ENCODE measurements at regions not wholly inside any gene's neighbourhood (a gene's known extent, or its start where the extent isn't known, plus 50 kb on each side); places are given as distances from the start of the nearest gene placed in this dataset.

- DNase-seq (ENCODE audit: low spot score) = no peak
- TF ChIP-seq CTCF (IDR thresholded peaks at IDR 0.05; ENCODE audit: unreplicated experiment) = no peak
- Mint-ChIP-seq H3K36me3 (ENCODE audit: low read depth, unreplicated experiment) (no peaks in the 10 kb centered on the region), H3K27me3 (ENCODE audit: unreplicated experiment) (peaks cover 1% of the 10 kb centered on the region), H3K4me3 (ENCODE audit: unreplicated experiment) (no peak overlapping the region), H3K9me3 (ENCODE audit: unreplicated experiment) (no peaks in the 10 kb centered on the region), H3K4me1 (ENCODE audit: unreplicated experiment) (no peaks in the 10 kb centered on the region), H3K27ac (ENCODE audit: unreplicated experiment) (no peak overlapping the region)
These were observed 504.1 kb upstream of the CDIN1 start for GRCh38 chr15:36075333-36075732.

GRCh38 chr15:36079021-36079420 is 500.4 kb upstream of the CDIN1 start:
- TF ChIP-seq CTCF (IDR thresholded peaks at IDR 0.05; ENCODE audit: unreplicated experiment) = no peak
- H3K27me3 Mint-ChIP-seq (ENCODE audit: unreplicated experiment) = peaks cover 1% of the 10 kb centered on the region
- H3K27ac Mint-ChIP-seq (ENCODE audit: unreplicated experiment) = no peak overlapping the region
- no peak for DNase-seq (ENCODE audit: low spot score)
- no peaks in the 10 kb centered on the region for H3K36me3 Mint-ChIP-seq (ENCODE audit: low read depth, unreplicated experiment)
- H3K4me1 Mint-ChIP-seq (ENCODE audit: unreplicated experiment) = no peaks in the 10 kb centered on the region
- H3K4me3 Mint-ChIP-seq (ENCODE audit: unreplicated experiment) = no peak overlapping the region
- no peaks in the 10 kb centered on the region for H3K9me3 Mint-ChIP-seq (ENCODE audit: unreplicated experiment)

GRCh38 chr15:36080759-36081158 is 498.7 kb upstream of the CDIN1 start:
- no peaks in the 10 kb centered on the region for H3K4me1 Mint-ChIP-seq (ENCODE audit: unreplicated experiment)
- peaks cover 1% of the 10 kb centered on the region for H3K27me3 Mint-ChIP-seq (ENCODE audit: unreplicated experiment)
- H3K4me3 Mint-ChIP-seq (ENCODE audit: unreplicated experiment) = no peak overlapping the region
- no peak for TF ChIP-seq CTCF (IDR thresholded peaks at IDR 0.05; ENCODE audit: unreplicated experiment)
- H3K9me3 Mint-ChIP-seq (ENCODE audit: unreplicated experiment) = no peaks in the 10 kb centered on the region
- no peaks in the 10 kb centered on the region for H3K36me3 Mint-ChIP-seq (ENCODE audit: low read depth, unreplicated experiment)
- H3K27ac Mint-ChIP-seq (ENCODE audit: unreplicated experiment) = no peak overlapping the region
- no peak for DNase-seq (ENCODE audit: low spot score)

GRCh38 chr15:36090286-36090946 is 489.0 kb upstream of the CDIN1 start:
- Mint-ChIP-seq H3K27ac (ENCODE audit: unreplicated experiment) (no peak overlapping the region), H3K36me3 (ENCODE audit: low read depth, unreplicated experiment) (no peaks in the 10 kb centered on the region), H3K9me3 (ENCODE audit: unreplicated experiment) (no peaks in the 10 kb centered on the region), H3K4me1 (ENCODE audit: unreplicated experiment) (no peaks in the 10 kb centered on the region), H3K27me3 (ENCODE audit: unreplicated experiment) (no peaks in the 10 kb centered on the region), H3K4me3 (ENCODE audit: unreplicated experiment) (no peak overlapping the region)
- no peak for TF ChIP-seq CTCF (IDR thresholded peaks at IDR 0.05; ENCODE audit: unreplicated experiment)
- no peak for DNase-seq (ENCODE audit: low spot score)

- no peak overlapping the region for H3K27ac Mint-ChIP-seq (ENCODE audit: unreplicated experiment)
- H3K36me3 Mint-ChIP-seq (ENCODE audit: low read depth, unreplicated experiment) = no peaks in the 10 kb centered on the region
- no peak for DNase-seq (ENCODE audit: low spot score)
- no peak overlapping the region for H3K4me3 Mint-ChIP-seq (ENCODE audit: unreplicated experiment)
- no peak for TF ChIP-seq CTCF (IDR thresholded peaks at IDR 0.05; ENCODE audit: unreplicated experiment)
- no peaks in the 10 kb centered on the region for H3K9me3 Mint-ChIP-seq (ENCODE audit: unreplicated experiment)
- no peaks in the 10 kb centered on the region for H3K4me1 Mint-ChIP-seq (ENCODE audit: unreplicated experiment)
- H3K27me3 Mint-ChIP-seq (ENCODE audit: unreplicated experiment) = no peaks in the 10 kb centered on the region
These were observed 472.6 kb upstream of the CDIN1 start for GRCh38 chr15:36106640-36107335.
